Thyroid gland (tissue), 4 donors: ENCODE measurements at regions not wholly inside any gene's neighbourhood (a gene's known extent, or its start where the extent isn't known, plus 50 kb on each side); places are given as distances from the start of the nearest gene placed in this dataset.

ENCODE experiments used
- POLR2A ChIP-seq, 2 donors: fragments of 450-650 bp; IDR thresholded peaks; one replicate each; pipeline ENCODE4 v1.6.1; 2017; ENCODE audit warnings: antibody characterized with exemption in 2 of 2, mild to moderate bottlenecking in 2 of 2, moderate library complexity in 1 of 2
- TF ChIP-seq, protein P1 (sequence below), 6 experiments: fragments of 200-600 bp in 3 of 6; fragments of 450-650 bp in 3 of 6; sonication (generic) in 3 of 6; IDR thresholded peaks; one replicate each; pipeline ENCODE4 v1.5.1; 2016 to 2019; ENCODE audit warnings: antibody characterized with exemption in 6 of 6, mild to moderate bottlenecking in 2 of 6, inconsistent platforms in 1 of 6, moderate library complexity in 1 of 6

DNA sequence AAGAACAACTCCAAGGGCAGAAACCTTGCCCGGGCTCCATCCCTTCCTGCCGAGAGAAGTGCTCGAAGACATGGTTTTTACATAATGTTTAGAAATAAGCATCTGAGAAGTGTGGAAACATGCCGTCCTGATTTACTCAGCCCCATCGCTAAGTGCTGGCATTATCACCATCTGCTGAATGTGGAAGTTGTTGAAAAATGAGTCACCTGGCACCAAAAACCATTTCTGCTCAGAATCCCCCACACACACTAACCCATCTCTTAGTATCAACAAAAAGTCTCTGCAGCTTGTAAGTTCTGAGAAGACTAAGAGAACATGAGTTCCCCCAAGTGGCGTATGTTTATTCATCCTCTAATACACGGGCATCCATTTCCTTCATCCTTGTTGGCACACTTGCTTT is 51.0 kb upstream of the ARL8B start:
- TF ChIP-seq, protein P1, sequence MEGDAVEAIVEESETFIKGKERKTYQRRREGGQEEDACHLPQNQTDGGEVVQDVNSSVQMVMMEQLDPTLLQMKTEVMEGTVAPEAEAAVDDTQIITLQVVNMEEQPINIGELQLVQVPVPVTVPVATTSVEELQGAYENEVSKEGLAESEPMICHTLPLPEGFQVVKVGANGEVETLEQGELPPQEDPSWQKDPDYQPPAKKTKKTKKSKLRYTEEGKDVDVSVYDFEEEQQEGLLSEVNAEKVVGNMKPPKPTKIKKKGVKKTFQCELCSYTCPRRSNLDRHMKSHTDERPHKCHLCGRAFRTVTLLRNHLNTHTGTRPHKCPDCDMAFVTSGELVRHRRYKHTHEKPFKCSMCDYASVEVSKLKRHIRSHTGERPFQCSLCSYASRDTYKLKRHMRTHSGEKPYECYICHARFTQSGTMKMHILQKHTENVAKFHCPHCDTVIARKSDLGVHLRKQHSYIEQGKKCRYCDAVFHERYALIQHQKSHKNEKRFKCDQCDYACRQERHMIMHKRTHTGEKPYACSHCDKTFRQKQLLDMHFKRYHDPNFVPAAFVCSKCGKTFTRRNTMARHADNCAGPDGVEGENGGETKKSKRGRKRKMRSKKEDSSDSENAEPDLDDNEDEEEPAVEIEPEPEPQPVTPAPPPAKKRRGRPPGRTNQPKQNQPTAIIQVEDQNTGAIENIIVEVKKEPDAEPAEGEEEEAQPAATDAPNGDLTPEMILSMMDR (IDR thresholded peaks at IDR 0.05) = no peak
- no peak for TF ChIP-seq POLR2A (IDR thresholded peaks at IDR 0.05)
